Breast epithelium (tissue), 4 donors: ENCODE measurements at regions not wholly inside any gene's neighbourhood (a gene's known extent, or its start where the extent isn't known, plus 50 kb on each side); places are given as distances from the start of the nearest gene placed in this dataset.
"Not testable (repeated sequence)": the region's sequence is repeated elsewhere in the genome, so short reads cannot be mapped to it uniquely, and the experiment has no call there.

ENCODE experiments used
- DNase-seq, 2 donors: peaks; one replicate each; pipeline ENCODE4 v3.0.0-alpha.2; 2019; ENCODE audit warnings: low spot score in 2 of 2
- H3K27ac ChIP-seq, 2 donors: fragments of 200-600 bp; sonication (generic) in 1 of 2; one replicate each; pipeline ENCODE4 v1.5.1; 2016 to 2019; ENCODE audit warnings: mild to moderate bottlenecking in 1 of 2
- H3K27me3 ChIP-seq, 2 donors: fragments of 200-600 bp; sonication (generic) in 1 of 2; one replicate each; pipeline versions ENCODE4 v1.5.1 to v1.6.0; 2017 to 2019; ENCODE audit warnings: control low read depth in 1 of 2, mild to moderate bottlenecking in 1 of 2
- H3K36me3 ChIP-seq: fragments of 200-600 bp; one replicate; pipeline ENCODE4 v1.5.1; 2019
- H3K4me1 ChIP-seq, 2 donors: fragments of 200-600 bp; sonication (generic); one replicate each; pipeline ENCODE4 v1.5.1; 2016 to 2019; ENCODE audit warnings: control low read depth in 1 of 2
- H3K4me3 ChIP-seq, 3 donors: fragments of 200-600 bp; sonication (generic); 1 replicate in 2 of 3; 2 replicates in 1 of 3; pipeline ENCODE4 v1.5.1; 2016 to 2019; ENCODE audit warnings: mild to moderate bottlenecking in 3 of 3, moderate library complexity in 2 of 3
- H3K9me3 ChIP-seq, 2 donors: fragments of 200-600 bp; sonication (generic) in 1 of 2; one replicate each; pipeline ENCODE4 v1.5.1; 2016 to 2019; ENCODE audit warnings: control low read depth in 1 of 2
- POLR2A ChIP-seq: fragments of 450-650 bp; IDR thresholded peaks from one replicate; pipeline ENCODE4 v1.6.1; 2016; ENCODE audit warnings: antibody characterized with exemption, mild to moderate bottlenecking, moderate library complexity
- POLR2AphosphoS5 ChIP-seq, 3 donors: sonication (generic); formaldehyde crosslinking; IDR thresholded peaks; one replicate each; pipeline ENCODE4 v1.6.1; 2017; ENCODE audit warnings: antibody characterized with exemption in 3 of 3
- intact Hi-C: fragments of 100-400 bp; cut with DNase I; formaldehyde crosslinking; loops from one replicate; pipeline ENCODE4 v1.15.1; 2023; ENCODE audit warnings: low total_unique reads
- TF ChIP-seq, protein P1 (sequence below), 3 donors: fragments of 450-650 bp; IDR thresholded peaks; one replicate each; pipeline ENCODE4 v1.5.1; 2016 to 2017; ENCODE audit warnings: antibody characterized with exemption in 3 of 3, mild to moderate bottlenecking in 3 of 3, moderate library complexity in 3 of 3

DNA sequence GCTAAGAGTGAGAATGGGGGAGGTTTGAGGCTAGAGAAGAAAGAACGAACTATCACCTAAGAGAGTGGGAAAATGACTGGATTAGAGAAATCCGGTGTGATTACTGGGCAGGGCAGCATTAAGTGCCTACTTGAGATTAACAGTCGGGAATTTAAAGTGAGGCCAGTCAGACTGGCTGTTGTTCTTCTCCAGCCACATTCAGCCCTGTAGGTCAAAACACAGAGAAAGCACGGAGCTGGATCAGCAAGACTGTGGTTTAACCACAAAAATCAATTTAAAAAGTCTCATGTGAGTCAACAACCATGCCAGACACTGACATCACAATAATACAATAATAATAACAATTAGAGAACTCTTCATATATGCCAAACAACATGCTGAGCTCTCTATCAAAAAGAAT, 301.9 kb upstream of the SGK1 start:
- DNase-seq, result no peak
- Histone ChIP-seq H3K36me3 (no peaks in the 10 kb centered on the region), H3K27me3 (no peaks in the 10 kb centered on the region), H3K9me3 (no peaks in the 10 kb centered on the region), H3K4me3 (no peak overlapping the region), H3K4me1 (peaks cover 0 to 5% of the 10 kb centered on the region in 2 donors), H3K27ac (peak overlapping the region in 1 of 2 donors; percentile 83)
- intact Hi-C loops, result no loop called here
- TF ChIP-seq, protein P1, sequence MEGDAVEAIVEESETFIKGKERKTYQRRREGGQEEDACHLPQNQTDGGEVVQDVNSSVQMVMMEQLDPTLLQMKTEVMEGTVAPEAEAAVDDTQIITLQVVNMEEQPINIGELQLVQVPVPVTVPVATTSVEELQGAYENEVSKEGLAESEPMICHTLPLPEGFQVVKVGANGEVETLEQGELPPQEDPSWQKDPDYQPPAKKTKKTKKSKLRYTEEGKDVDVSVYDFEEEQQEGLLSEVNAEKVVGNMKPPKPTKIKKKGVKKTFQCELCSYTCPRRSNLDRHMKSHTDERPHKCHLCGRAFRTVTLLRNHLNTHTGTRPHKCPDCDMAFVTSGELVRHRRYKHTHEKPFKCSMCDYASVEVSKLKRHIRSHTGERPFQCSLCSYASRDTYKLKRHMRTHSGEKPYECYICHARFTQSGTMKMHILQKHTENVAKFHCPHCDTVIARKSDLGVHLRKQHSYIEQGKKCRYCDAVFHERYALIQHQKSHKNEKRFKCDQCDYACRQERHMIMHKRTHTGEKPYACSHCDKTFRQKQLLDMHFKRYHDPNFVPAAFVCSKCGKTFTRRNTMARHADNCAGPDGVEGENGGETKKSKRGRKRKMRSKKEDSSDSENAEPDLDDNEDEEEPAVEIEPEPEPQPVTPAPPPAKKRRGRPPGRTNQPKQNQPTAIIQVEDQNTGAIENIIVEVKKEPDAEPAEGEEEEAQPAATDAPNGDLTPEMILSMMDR (IDR thresholded peaks at IDR 0.05), result no peak
- TF ChIP-seq POLR2A (no peak), POLR2AphosphoS5 (IDR thresholded peaks at IDR 0.05) (no peak)

DNA sequence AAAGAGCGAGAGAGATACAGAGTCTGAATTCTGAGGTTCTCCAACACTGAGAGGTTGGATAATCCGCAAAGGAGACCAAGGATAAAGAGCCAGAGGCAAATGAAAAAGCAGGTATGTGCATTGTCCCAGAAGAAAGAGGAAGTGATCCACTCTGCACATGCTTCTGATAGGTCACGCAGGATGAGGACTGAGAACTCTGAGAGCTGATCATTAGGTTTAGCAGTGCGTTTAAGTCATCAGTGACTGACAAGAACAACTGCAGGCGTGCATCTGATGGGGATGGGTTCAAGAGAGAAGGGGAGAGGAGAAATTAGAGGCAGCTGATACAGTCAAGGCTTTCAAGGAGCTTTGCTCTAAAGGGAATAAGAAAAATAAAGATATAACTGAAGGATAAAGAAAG, 301.2 kb upstream of the SGK1 start:
- DNase-seq, result no peak
- H3K4me1 ChIP-seq, result peaks cover 0 to 5% of the 10 kb centered on the region in 2 donors
- no peaks in the 10 kb centered on the region for H3K9me3 ChIP-seq
- intact Hi-C loops, result no loop called here
- TF ChIP-seq, protein P1 (IDR thresholded peaks at IDR 0.05), result no peak
- H3K4me3 ChIP-seq, result no peak overlapping the region
- no peaks in the 10 kb centered on the region for H3K36me3 ChIP-seq
- no peaks in the 10 kb centered on the region for H3K27me3 ChIP-seq
- peak overlapping the region in 1 of 2 donors; percentile 83 for H3K27ac ChIP-seq

DNA sequence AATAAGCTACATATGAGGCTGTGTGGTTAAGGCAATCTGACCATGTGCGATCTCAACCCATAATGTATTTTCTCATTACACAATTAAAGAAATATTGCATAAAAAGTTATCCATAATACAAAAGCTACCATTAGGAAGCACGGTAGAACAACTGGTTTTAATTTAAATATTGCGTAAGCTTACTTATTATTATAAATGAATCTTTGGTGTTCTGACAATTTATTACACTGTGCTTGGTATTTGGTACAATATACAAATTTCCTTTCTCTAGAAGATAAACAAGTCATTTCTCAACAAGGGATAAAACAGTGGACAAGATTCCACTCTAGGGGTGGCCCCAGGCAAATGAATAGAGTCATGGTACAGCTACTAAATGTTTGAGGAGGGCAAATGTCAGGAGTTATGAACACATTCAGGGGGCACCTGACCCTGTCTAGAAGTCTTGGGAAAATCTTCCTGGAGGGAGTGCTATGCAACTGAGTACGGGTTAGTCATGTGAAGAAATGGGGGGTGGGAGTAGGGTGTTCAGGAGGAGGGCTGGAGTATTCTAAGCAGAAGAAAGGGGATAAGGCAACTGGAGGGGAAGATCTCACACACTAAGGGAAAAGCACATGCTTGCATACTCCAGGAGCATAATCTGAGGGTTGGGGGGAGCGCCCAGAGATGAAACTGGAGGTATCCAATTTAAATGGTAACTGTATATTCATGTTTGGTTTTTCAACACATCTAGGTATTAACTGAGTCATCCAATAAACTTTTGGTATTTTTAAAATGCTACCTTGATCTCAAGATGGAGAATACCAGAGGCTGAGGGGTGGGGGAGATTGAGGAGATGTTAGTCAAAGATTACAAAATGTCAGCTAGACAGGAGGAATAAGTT, 296.9 kb upstream of the SGK1 start:
- intact Hi-C loops, result no loop called here
- Histone ChIP-seq H3K27me3 (no peaks in the 10 kb centered on the region), H3K36me3 (no peaks in the 10 kb centered on the region), H3K4me1 (peaks cover 0 to 5% of the 10 kb centered on the region in 2 donors), H3K9me3 (no peaks in the 10 kb centered on the region), H3K4me3 (no peak overlapping the region), H3K27ac (no peak overlapping the region)
- TF ChIP-seq, protein P1 (IDR thresholded peaks at IDR 0.05), result no peak
- TF ChIP-seq POLR2AphosphoS5 (IDR thresholded peaks at IDR 0.05) (no peak), POLR2A (no peak)
- no peak for DNase-seq

DNA sequence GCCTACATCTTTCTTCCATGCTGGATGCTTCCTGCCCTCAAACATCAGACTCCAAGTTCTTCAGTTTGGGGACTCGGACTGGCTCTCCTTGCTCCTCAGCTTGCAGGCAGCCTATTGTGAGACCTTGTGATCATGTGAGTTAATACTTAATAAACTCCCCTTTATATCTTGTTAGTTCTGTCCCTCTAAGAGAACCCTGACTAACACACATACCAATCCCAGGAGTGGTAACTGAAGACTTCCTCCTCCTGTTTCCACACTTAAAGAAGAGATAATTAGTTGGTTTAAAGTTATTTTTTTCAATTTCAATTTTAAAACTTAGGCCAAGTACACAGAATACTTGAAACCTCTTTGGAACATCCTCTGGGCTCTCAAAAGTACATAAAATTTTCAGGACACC, 294.2 kb upstream of the SGK1 start:
- intact Hi-C loops, H3K4me1 ChIP-seq, H3K4me3 ChIP-seq, H3K9me3 ChIP-seq, H3K27ac ChIP-seq, H3K36me3 ChIP-seq, H3K27me3 ChIP-seq, DNase-seq: not testable (repeated sequence)

DNA sequence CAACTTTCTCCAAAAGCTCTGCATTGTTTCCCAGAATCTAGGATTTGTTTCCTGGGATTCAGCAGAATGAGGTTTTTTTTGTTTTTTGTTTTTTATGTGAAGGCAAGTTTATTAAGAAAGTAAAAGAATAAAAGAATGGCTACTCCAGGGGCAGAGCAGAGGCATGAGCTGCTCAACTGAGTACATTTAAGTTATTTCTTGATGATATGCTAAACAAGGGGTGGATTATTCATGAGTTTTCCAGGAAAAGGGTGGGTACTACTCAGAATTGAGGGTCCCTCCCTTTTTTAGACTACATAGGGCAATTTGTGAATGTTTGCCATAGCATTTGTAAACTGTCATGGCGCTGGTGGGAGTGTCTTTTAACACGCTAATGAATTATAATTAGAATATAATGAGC, 292.5 kb upstream of the SGK1 start:
- Histone ChIP-seq H3K4me1 (no peaks in the 10 kb centered on the region), H3K27me3 (no peaks in the 10 kb centered on the region), H3K27ac (no peak overlapping the region), H3K36me3 (no peaks in the 10 kb centered on the region), H3K4me3 (no peak overlapping the region), H3K9me3 (no peaks in the 10 kb centered on the region)
- intact Hi-C loops, result no loop called here
- TF ChIP-seq POLR2AphosphoS5 (IDR thresholded peaks at IDR 0.05) (no peak), POLR2A (no peak)
- TF ChIP-seq, protein P1 (IDR thresholded peaks at IDR 0.05), result no peak
- DNase-seq, result no peak
